Activated T-helper 2 cell treated with anti-CD3 and anti-CD28 coated beads, Interferon-gamma antibody, Interleukin-2, Interleukin-4, amounts not matched to agents 10 μg/mL and 5 μg/mL and 100 μg/mL, durations not matched to agents 14 hours and 24 hours and 36 hours (primary cell): ENCODE measurements at regions not wholly inside any gene's neighbourhood (a gene's known extent, or its start where the extent isn't known, plus 50 kb on each side); places are given as distances from the start of the nearest gene placed in this dataset.

ENCODE experiments used
- DNase-seq: peaks from one replicate; pipeline ENCODE4 v3.0.0; 2021; ENCODE audit warnings: low spot score
- H3K27ac Mint-ChIP-seq: one replicate; pipeline ENCODE4 v1.8.0; 2021; ENCODE audit warnings: mixed read lengths
- H3K27me3 Mint-ChIP-seq: one replicate; pipeline ENCODE4 v1.8.0; 2021; ENCODE audit warnings: low read depth, mixed read lengths
- H3K36me3 Mint-ChIP-seq: one replicate; pipeline ENCODE4 v1.8.0; 2021; ENCODE audit warnings: low read depth, mixed read lengths
- H3K4me1 Mint-ChIP-seq: one replicate; pipeline ENCODE4 v1.8.0; 2021; ENCODE audit warnings: low read depth, mixed read lengths
- H3K4me3 Mint-ChIP-seq: one replicate; pipeline ENCODE4 v1.8.0; 2021; ENCODE audit warnings: low read depth, mild to moderate bottlenecking, moderate library complexity, mixed read lengths
- H3K9me3 Mint-ChIP-seq: one replicate; pipeline ENCODE4 v1.8.0; 2021; ENCODE audit warnings: mixed read lengths
- intact Hi-C: fragments of 100-400 bp; cut with micrococcal nuclease; formaldehyde crosslinking; loops from one replicate; pipeline ENCODE4 v1.15.1; 2023

DNA sequence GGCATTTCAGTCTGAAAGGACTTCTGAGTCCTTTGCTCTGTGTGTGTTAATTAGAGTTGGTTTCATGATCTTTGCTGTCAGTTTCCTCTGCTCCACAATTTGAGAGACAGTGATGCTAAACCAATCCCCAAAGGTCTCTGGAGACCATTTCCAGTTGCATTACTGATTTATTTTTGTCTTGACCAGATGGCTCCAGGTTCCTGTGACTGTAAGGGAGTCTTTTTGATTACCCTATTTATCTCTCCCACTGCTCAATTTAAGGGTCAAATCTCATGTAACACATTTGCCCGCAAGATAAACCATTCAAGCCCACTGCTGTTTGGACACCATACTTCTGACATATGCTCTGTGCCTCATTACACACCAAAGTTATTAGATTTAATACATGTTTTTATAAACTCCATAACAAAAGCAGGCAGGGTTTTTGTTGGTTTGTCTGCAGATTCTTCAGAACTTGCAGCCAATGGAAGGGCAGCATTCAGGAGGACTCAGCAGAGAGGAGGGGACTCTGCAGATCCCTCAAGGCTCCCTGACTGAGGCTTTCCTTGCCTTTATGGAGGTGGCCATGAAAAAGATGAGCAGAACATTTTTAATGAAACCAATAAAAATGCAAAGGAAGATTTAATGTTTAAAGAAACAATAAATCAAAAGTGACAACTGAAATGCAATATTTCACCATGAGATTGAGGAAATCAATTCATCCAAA lies 889.3 kb upstream of the CELF4 start:
- no peak for DNase-seq
- no peak overlapping the region for H3K27ac Mint-ChIP-seq
- no peaks in the 10 kb centered on the region for H3K9me3 Mint-ChIP-seq
- no peaks in the 10 kb centered on the region for H3K36me3 Mint-ChIP-seq
- intact Hi-C loops, result no loop called here
- H3K4me3 Mint-ChIP-seq, result no peak overlapping the region
- no peaks in the 10 kb centered on the region for H3K27me3 Mint-ChIP-seq
- H3K4me1 Mint-ChIP-seq, result no peaks in the 10 kb centered on the region

DNA sequence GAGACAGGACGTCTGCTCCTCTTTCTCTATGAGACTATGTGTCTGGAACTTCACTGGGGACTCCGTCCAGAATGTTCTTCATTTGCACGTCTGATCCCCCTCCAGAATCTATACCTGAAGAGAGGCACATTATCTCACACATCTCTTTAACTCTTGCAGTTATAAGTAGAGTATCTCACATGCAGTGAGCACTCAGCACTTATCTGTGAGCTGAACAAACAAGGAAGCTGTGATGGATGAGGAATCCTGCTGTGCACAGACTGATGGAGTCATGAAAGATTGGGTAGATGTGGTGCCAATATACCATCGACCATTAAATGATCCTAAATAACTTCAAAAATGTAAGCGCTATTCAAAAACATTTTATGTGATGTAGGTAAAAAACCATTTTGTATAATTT lies 888.3 kb upstream of the CELF4 start:
- intact Hi-C loops, result no loop called here

DNA sequence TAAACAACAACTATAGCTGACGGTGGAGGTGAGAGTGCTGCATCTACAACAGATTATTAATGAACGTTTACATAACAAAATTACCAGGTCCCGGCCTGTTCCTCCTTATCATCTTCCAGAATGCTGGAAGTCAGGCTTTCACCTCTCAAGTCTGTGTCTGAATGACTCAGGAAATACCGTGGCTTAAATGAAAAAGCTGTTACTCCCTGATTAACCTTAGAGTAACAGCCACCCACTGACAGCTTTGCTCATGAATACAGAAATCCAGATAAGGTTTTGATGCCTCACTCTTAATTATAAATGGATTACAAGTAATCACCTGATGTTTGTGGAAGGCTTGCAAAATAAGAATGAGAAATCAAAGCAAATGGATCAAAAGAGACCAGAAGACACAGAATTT lies 885.3 kb upstream of the CELF4 start:
- Mint-ChIP-seq H3K27me3 (no peaks in the 10 kb centered on the region), H3K36me3 (no peaks in the 10 kb centered on the region), H3K27ac (no peak overlapping the region), H3K4me3 (no peak overlapping the region), H3K9me3 (no peaks in the 10 kb centered on the region), H3K4me1 (no peaks in the 10 kb centered on the region)
- DNase-seq, result no peak
- intact Hi-C loops, result no loop called here

More for the DNA sequence above, 888.3 kb upstream of the CELF4 start:
- Mint-ChIP-seq H3K9me3 (no peaks in the 10 kb centered on the region), H3K27me3 (no peaks in the 10 kb centered on the region), H3K4me3 (no peak overlapping the region), H3K36me3 (no peaks in the 10 kb centered on the region), H3K27ac (no peak overlapping the region), H3K4me1 (no peaks in the 10 kb centered on the region)
- no peak for DNase-seq

DNA sequence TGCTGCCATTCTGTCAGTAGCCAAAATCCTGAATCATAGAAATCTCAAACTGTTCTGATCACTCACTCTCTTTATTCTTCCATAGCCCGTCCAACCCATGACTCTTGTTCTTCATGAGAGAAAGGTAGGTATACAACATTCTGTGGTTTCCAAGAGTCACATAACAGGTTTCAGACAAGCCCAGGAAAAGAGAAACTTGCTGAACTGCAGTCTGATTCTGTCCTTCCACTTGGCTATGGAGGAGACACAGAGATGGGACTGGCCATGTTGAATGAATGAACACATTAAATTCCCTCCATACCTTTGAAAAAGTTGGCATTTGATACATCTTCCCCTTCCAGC lies 880.2 kb upstream of the CELF4 start:
- H3K4me1 Mint-ChIP-seq, result no peaks in the 10 kb centered on the region

DNA sequence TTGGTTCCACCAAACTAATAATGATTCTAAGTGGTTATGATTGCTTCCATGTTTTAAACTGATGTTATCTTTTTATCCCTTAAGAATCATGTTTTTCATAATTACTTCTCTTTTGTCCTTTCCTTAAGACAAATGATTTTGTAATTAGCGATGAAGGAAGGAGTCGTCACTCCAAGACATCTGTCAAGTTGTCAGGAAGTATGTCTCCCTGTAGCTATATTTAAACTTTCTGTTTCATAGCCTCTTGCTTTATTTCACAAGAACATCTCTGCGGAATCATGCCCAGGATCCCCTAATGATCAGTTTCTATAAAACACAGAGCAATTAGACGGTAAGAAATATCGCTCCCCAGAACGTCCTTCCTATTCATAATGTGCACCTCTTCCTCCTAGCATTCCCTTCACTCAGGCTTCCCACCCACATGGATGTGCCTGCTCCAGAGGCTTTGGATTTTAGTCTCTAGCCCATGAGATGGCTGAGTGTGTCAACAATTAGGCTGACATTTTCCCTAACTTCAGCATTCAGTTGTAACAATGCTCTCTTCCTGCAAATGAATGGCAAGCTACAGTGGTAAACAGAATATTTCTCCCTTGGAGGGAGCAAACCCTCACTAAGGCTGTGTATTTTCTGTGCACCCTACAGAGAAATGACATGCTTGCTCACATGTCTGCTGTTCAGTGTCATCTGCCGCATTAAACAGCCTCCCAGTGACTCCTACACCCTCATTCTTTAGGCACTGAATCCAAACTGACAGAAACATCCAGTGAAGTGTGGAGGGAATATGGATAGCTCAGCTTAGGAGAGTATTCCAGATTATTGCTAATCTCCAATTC lies 879.6 kb upstream of the CELF4 start:
- no peak for DNase-seq
- Mint-ChIP-seq H3K4me1 (no peaks in the 10 kb centered on the region), H3K36me3 (no peaks in the 10 kb centered on the region), H3K27me3 (no peaks in the 10 kb centered on the region), H3K9me3 (no peaks in the 10 kb centered on the region), H3K4me3 (no peak overlapping the region), H3K27ac (no peak overlapping the region)
- intact Hi-C loops, result no loop called here

More for the DNA sequence above, 880.2 kb upstream of the CELF4 start:
- no peaks in the 10 kb centered on the region for H3K27me3 Mint-ChIP-seq
- intact Hi-C loops, result no loop called here
- H3K27ac Mint-ChIP-seq, result no peak overlapping the region
- H3K36me3 Mint-ChIP-seq, result no peaks in the 10 kb centered on the region
- H3K9me3 Mint-ChIP-seq, result no peaks in the 10 kb centered on the region
- no peak for DNase-seq
- H3K4me3 Mint-ChIP-seq, result no peak overlapping the region

DNA sequence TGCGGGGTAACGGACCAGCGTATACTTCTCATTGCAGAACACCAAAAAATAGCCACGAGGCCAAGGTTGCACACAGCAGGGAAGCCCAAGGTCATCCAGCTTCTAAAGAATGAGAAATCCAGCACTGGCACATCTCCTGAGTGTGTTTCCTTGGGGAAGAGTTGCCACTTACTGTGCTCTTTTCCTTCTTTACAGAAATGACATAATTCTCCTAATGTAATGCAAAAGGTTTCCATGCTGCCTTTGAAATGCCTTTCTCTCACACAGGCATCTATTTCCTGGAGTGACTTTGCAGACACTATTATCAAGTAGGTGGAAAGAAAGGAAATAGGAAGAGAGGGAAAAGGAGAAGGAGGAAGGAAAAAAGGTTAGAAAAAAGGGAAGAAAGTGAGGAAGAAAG lies 862.1 kb upstream of the CELF4 start:
- Mint-ChIP-seq H3K9me3 (no peaks in the 10 kb centered on the region), H3K27ac (no peak overlapping the region), H3K27me3 (no peaks in the 10 kb centered on the region), H3K4me1 (no peaks in the 10 kb centered on the region), H3K4me3 (no peak overlapping the region), H3K36me3 (no peaks in the 10 kb centered on the region)
- no peak for DNase-seq
- intact Hi-C loops, result no loop called here

DNA sequence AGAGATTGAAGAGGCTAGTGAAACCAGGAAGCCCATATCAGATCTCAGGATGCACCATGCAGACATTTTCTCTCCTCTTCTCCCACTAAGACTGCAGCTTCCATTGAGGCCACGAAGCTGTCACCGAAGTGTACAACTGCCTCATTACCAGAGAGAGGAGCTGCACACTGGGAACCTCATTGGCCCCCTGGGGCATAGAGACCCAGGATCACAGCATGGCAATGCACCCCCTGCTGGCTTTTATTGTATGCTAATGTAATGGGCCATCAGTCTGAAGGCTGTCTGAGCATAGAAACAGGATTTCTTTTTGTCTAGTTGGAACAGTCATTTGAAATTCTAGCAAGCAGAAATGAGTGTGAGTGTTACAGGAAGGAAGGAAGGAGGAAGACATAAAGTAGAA lies 861.6 kb upstream of the CELF4 start:
- H3K4me3 Mint-ChIP-seq, result no peak overlapping the region
- H3K36me3 Mint-ChIP-seq, result no peaks in the 10 kb centered on the region
- H3K27ac Mint-ChIP-seq, result no peak overlapping the region
- intact Hi-C loops, result no loop called here
- no peaks in the 10 kb centered on the region for H3K9me3 Mint-ChIP-seq
- H3K4me1 Mint-ChIP-seq, result no peaks in the 10 kb centered on the region
- no peak for DNase-seq
- H3K27me3 Mint-ChIP-seq, result no peaks in the 10 kb centered on the region

DNA sequence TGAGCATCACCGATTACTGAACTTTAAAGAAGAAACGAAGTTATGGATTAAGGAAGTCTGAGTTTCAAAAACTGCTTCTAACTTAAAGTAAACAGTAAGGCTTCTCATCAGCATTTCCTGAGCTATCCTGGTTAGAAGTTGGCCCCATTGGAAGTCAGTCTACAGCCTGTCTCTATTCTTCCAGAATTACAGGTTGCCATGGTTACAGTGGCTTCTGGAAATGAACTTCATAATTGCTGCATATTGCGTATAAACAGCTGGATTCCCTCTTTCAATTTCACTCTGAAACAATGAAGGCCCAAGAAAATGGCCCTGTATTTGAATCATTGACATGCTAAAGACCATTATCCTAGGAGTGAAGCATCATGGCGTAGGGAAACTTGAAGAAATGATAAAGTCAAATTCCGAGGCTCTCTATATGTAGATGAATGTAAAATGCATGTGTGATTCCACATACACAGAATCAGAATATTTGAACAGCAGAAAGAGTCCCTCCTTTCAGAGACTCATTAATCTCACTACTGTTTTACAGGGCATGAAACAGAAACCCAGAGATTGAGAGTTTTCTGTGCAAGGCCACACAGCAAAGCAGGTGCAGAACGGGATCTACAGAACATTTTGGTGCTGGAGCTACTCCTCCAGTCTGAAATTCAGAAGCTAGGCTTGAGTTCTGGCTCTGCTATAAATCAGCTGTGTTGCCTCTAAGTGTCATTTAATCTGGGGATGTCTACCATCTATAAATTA lies 856.4 kb upstream of the CELF4 start:
- intact Hi-C loops, result no loop called here
- no peak overlapping the region for H3K27ac Mint-ChIP-seq
- H3K9me3 Mint-ChIP-seq, result no peaks in the 10 kb centered on the region
- H3K4me1 Mint-ChIP-seq, result no peaks in the 10 kb centered on the region
- no peaks in the 10 kb centered on the region for H3K36me3 Mint-ChIP-seq
- no peaks in the 10 kb centered on the region for H3K27me3 Mint-ChIP-seq
- DNase-seq, result no peak
- no peak overlapping the region for H3K4me3 Mint-ChIP-seq

DNA sequence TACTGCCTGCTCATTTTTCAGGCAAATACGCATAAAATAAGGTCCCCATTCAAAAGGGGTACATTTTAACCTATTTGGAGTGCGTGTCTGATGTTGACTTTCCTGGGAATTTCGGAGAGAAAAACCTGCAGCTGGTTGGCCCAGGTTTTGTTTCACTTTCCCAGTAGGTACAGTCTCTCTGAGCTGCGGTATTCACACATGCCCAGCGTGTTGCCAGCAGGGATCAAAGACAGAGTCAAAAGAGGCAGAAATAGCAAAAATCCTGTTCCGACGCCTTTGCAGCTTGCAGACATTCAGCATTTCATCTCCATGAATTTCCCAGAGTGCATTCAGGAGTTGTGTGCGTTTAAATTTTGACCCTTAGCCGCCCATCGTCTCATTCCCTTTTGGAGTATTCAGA lies 855.4 kb upstream of the CELF4 start:
- Mint-ChIP-seq H3K36me3 (no peaks in the 10 kb centered on the region), H3K4me3 (no peak overlapping the region), H3K4me1 (no peaks in the 10 kb centered on the region), H3K9me3 (no peaks in the 10 kb centered on the region), H3K27me3 (no peaks in the 10 kb centered on the region), H3K27ac (no peak overlapping the region)
- no peak for DNase-seq
- intact Hi-C loops, result no loop called here

DNA sequence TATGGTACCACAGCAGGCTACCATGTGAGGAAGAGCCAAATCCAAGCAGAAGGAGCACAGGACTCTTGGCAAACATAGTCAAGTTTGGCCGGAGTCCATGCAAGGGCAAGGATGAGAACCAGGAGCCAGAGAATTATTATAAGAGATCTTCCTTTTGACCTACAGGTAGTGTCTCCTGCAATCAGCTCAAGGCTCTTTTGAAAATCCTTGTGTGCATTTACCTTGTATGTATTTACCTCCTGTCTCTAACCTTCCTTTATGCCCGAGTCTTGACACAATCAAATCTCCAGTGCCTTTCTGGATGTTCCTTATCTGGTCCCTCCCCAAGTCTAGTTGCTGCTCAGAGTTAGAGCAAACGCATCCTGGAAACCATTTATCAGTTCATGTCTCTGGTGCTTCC lies 855.0 kb upstream of the CELF4 start:
- H3K27me3 Mint-ChIP-seq, result no peaks in the 10 kb centered on the region
- no peak for DNase-seq
- no peaks in the 10 kb centered on the region for H3K9me3 Mint-ChIP-seq
- intact Hi-C loops, result no loop called here
- H3K4me1 Mint-ChIP-seq, result no peaks in the 10 kb centered on the region
- H3K27ac Mint-ChIP-seq, result no peak overlapping the region
- H3K36me3 Mint-ChIP-seq, result no peaks in the 10 kb centered on the region
- H3K4me3 Mint-ChIP-seq, result no peak overlapping the region

DNA sequence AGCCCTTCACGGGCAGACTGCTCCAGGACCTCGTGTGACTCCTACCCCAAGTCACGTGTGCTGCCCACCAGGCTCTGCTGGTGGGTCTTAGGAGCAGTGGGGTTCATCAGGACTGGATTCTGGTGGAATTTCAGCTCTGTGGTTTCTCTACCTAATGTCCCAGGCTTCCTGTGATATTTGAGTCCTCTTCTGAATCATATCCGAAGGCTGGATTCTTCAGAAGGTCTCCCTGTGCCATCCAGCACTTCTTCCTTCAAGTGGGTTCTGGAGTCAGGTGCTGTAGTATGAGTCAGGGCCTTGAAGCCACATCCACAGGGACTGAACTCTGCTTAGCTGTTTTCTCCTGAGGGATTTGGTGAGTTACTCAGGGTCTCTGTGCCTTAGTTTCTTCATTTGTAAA lies 850.2 kb upstream of the CELF4 start:
- H3K27me3 Mint-ChIP-seq, result no peaks in the 10 kb centered on the region
- intact Hi-C loops, result no loop called here
- no peak overlapping the region for H3K27ac Mint-ChIP-seq

DNA sequence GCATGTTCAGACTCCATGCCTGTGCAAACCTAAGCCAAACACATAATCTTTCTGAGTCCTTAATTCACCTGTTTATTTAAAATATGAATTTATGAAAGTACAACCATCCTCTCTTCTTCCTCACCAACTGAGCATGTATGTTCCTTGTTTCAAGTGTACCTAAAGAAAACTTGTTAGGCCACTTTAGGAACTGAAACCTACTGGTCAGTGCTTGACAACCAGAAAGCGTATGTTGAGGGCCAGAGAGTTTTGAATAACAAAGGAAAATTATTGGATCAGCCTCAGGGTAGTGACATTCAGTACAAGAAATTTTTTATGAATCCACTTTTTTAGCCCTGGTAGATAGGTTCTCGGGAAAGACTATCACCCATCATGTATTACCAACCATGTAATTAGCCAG lies 847.6 kb upstream of the CELF4 start:
- DNase-seq, result no peak
- intact Hi-C loops, result no loop called here
- no peak overlapping the region for H3K27ac Mint-ChIP-seq
- H3K27me3 Mint-ChIP-seq, result no peaks in the 10 kb centered on the region
- H3K4me3 Mint-ChIP-seq, result no peak overlapping the region
- H3K4me1 Mint-ChIP-seq, result no peaks in the 10 kb centered on the region
- H3K9me3 Mint-ChIP-seq, result peaks cover 4% of the 10 kb centered on the region
- H3K36me3 Mint-ChIP-seq, result no peaks in the 10 kb centered on the region

More for the DNA sequence above, 850.2 kb upstream of the CELF4 start:
- Mint-ChIP-seq H3K4me1 (no peaks in the 10 kb centered on the region), H3K36me3 (no peaks in the 10 kb centered on the region), H3K4me3 (no peak overlapping the region), H3K9me3 (no peaks in the 10 kb centered on the region)
- no peak for DNase-seq

DNA sequence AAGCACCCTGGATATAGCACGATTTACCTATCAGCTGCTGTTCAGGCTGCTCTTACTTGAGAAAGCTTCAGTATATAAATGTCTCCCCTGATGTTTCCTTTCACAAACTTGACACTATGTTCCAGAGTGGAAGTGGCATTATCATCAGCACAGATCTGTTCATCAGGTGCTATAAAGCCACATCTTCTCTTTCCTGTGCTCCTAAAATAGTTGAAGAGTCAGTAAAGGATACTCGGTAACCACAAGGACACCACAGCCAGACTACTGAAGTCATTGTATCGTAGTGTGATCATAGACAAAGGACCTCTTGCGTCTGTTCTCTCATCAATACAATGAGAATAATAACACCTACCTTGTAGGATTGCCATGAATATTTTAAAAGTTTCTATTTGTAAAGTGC lies 841.0 kb upstream of the CELF4 start:
- peaks cover 7% of the 10 kb centered on the region for H3K9me3 Mint-ChIP-seq
- intact Hi-C loops, result no loop called here

More for the DNA sequence above, 841.0 kb upstream of the CELF4 start:
- Mint-ChIP-seq H3K4me3 (no peak overlapping the region), H3K4me1 (no peaks in the 10 kb centered on the region), H3K27me3 (no peaks in the 10 kb centered on the region), H3K27ac (no peak overlapping the region), H3K36me3 (no peaks in the 10 kb centered on the region)
- DNase-seq, result no peak
